Heart left ventricle (tissue), 13 donors: ENCODE measurements at regions not wholly inside any gene's neighbourhood (a gene's known extent, or its start where the extent isn't known, plus 50 kb on each side); places are given as distances from the start of the nearest gene placed in this dataset.

Experiments
- CTCF ChIP-seq, 12 donors: fragments of 200-600 bp; sonication (generic) in 4 of 12; IDR thresholded peaks; one replicate each; pipeline versions ENCODE4 v1.5.0 to v1.8.0; 2018 to 2022; ENCODE audit warnings: antibody characterized with exemption in 12 of 12, mild to moderate bottlenecking in 5 of 12
- POLR2A ChIP-seq, 2 donors: fragments of 450-650 bp; IDR thresholded peaks; one replicate each; pipeline ENCODE4 v1.6.1; 2017; ENCODE audit warnings: antibody characterized with exemption in 2 of 2, mild to moderate bottlenecking in 2 of 2, moderate library complexity in 2 of 2
- donor health status: ischemic (EF 13 %, LVEDD 7.1; RV severe dilation, severe dysfunction).
- donor health status: DM: no; HTN: yes; CAD: no.
- donor health status: DM: no; HTN: no; CAD: no.
- donor health status: ischemic (EF 25% LVEDD 6.9; RV normal size, moderate dysfunction).
- donor health status: ischemic (EF 25% LVEDD 5.7; RV mildly dilated, moderate dysfunction).
- donor health status: ischemic (EF 35%, LVEDD 5.7; RV mildly dilated, moderate dysfunction).
- donor health status: nonischemic (EF 11% LVEDD 7.7; RV severe dilation, severe dysfunction).
- donor health status: DM: yes; HTN: yes; CAD: no.
- donor health status: PGD.
- donor health status: ischemic (EF 29% LVEDD 5.4; RV normal size, mild dysfunction).
- donor health status: nonischemic (EF 23%, LVEDD 6.1; RV moderate dilation, normal function).

- no peak for TF ChIP-seq POLR2A (IDR thresholded peaks at IDR 0.05)
- no peak for TF ChIP-seq CTCF (IDR thresholded peaks at IDR 0.05)
Observed at GRCh38 chrX:69428216-69428615, 75.9 kb upstream of the NALF2 start.
